Neural cell (in vitro differentiated cells): ENCODE measurements at regions not wholly inside any gene's neighbourhood (a gene's known extent, or its start where the extent isn't known, plus 50 kb on each side); places are given as distances from the start of the nearest gene placed in this dataset.

Experiments used
- CTCF ChIP-seq: fragments of 450-650 bp; IDR thresholded peaks from 2 replicates; pipeline ENCODE4 v1.5.1; 2014; ENCODE audit warnings: antibody characterized with exemption, mild to moderate bottlenecking, moderate library complexity; ENCODE audit not compliant: poor library complexity, severe bottlenecking
- EZH2 ChIP-seq: fragments of 200-600, 300-800 bp; shearing (Covaris generic), sonication (generic); IDR thresholded peaks from 2 replicates; pipeline ENCODE4 v1.6.1; 2014; ENCODE audit warnings: antibody characterized with exemption, low read length, borderline replicate concordance, mild to moderate bottlenecking; ENCODE audit not compliant: insufficient read depth, poor library complexity, severe bottlenecking
- POLR2AphosphoS5 ChIP-seq: IDR thresholded peaks from 2 replicates; pipeline ENCODE4 v1.6.1; 2012
- SMC3 ChIP-seq: fragments of 450-650 bp; conservative IDR thresholded peaks from 2 replicates; pipeline ENCODE4 v1.6.1; 2014; ENCODE audit warnings: antibody characterized with exemption, mild to moderate bottlenecking, moderate library complexity; ENCODE audit not compliant: poor library complexity

- TF ChIP-seq SMC3, result no peak
- TF ChIP-seq POLR2AphosphoS5, result no peak
- TF ChIP-seq CTCF, result no peak
- no peak for TF ChIP-seq EZH2
These were observed 1044.1 kb upstream of the ZEB2 start for GRCh38 chr2:145563741-145564615.
